Peyer's patch (tissue), 4 donors: ENCODE measurements at regions not wholly inside any gene's neighbourhood (a gene's known extent, or its start where the extent isn't known, plus 50 kb on each side); places are given as distances from the start of the nearest gene placed in this dataset.

Experiments
- POLR2A ChIP-seq, 2 donors: fragments of 450-650 bp; IDR thresholded peaks; one replicate each; pipeline ENCODE4 v1.5.1; 2017; ENCODE audit warnings: antibody characterized with exemption in 2 of 2, mild to moderate bottlenecking in 2 of 2, moderate library complexity in 2 of 2
- TF ChIP-seq, protein P1 (sequence below), 6 experiments: fragments of 450-650 bp in 4 of 6; fragments of 200-600 bp in 2 of 6; sonication (generic) in 1 of 6; IDR thresholded peaks; one replicate each; pipeline ENCODE4 v1.5.1; 2017 to 2019; ENCODE audit warnings: antibody characterized with exemption in 6 of 6, mild to moderate bottlenecking in 3 of 6, moderate library complexity in 1 of 6

DNA sequence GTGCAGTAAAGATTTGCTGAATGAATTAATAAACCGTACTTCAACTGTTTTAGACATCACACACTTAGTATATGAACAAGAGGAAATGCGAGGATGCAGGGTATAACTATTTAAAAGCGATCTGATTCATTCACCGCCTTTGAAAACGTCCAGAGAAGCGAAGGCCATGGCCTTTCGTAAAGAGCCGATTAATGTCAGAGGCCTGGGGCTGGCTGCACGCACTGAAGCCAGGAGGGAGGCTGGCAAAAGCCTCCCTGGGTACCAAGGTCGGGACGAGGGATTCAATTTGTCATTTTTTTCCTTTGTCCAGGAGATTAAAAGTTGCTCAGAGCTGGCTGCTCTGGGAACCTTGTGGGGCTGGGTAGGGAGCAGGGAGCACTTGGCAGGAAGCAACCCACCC, 307.4 kb downstream of the NPHP4 start:
- TF ChIP-seq, protein P1, sequence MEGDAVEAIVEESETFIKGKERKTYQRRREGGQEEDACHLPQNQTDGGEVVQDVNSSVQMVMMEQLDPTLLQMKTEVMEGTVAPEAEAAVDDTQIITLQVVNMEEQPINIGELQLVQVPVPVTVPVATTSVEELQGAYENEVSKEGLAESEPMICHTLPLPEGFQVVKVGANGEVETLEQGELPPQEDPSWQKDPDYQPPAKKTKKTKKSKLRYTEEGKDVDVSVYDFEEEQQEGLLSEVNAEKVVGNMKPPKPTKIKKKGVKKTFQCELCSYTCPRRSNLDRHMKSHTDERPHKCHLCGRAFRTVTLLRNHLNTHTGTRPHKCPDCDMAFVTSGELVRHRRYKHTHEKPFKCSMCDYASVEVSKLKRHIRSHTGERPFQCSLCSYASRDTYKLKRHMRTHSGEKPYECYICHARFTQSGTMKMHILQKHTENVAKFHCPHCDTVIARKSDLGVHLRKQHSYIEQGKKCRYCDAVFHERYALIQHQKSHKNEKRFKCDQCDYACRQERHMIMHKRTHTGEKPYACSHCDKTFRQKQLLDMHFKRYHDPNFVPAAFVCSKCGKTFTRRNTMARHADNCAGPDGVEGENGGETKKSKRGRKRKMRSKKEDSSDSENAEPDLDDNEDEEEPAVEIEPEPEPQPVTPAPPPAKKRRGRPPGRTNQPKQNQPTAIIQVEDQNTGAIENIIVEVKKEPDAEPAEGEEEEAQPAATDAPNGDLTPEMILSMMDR (IDR thresholded peaks at IDR 0.05): no peak
- no peak for TF ChIP-seq POLR2A (IDR thresholded peaks at IDR 0.05)
